ENCODE measurements at regions not wholly inside any gene's neighbourhood (a gene's known extent, or its start where the extent isn't known, plus 50 kb on each side); places are given as distances from the start of the nearest gene placed in this dataset.

DNA sequence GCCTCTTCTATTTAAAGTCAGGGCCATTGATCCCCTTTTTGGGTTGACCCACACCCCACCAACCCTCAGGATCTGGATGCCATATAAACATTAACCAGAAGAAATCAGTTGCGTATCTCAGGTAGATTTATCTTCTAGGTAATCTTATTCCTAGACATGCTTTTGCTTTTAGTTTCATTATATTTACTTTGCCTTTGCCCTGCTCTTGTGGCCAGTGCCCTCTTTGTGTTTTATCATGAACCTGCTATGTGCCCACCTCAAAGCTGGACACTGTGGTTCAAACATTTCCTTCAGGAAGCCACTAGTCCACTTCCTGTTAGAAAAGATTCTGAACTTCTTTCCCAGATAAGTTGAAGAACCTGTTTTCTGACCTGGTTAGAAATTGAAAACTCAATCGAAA is 117.4 kb upstream of the EDNRA start:
- DNase-seq: no peak
- H3K9me3 ChIP-seq: no peaks in the 10 kb centered on the region
- H3K4me1 ChIP-seq: no peaks in the 10 kb centered on the region
- H3K27ac ChIP-seq: no peak overlapping the region
- H3K27me3 ChIP-seq: no peaks in the 10 kb centered on the region
- ATAC-seq: no peak
- no peak overlapping the region for H3K4me3 ChIP-seq
- 28 to 29% methylated on average over 2 of the region's 2 CpGs for WGBS, 2 donors
- intact Hi-C loops (cut with DNase I): no loop called here
- TF ChIP-seq POLR2A (IDR thresholded peaks at IDR 0.05): no peak
- no peak for TF ChIP-seq CTCF (IDR thresholded peaks at IDR 0.05)
- H3K36me3 ChIP-seq (replicated peaks in 1 of 2; ENCODE audit: insufficient read depth in 1 of 2, low read depth in 2 of 2): no peaks in the 10 kb centered on the region

DNA sequence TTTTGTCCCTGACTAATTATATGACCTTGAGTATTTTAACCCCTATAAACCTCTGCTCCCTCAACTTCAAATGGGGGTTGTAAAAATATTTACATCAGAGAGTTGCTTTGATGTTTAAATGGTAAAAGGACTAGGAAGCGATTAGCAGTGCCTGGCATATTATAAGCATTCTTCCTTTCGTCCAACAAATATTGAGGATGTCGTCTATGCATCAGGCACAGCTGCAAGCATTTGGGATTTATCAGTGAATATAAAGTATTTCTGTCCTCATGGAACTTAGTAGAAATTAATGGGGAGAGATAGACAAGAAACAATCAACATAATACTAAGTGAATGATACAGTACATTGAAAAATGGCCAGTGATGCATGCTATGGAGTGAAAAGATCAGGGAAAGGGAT is 115.5 kb upstream of the EDNRA start:
- Histone ChIP-seq H3K4me1 (no peaks in the 10 kb centered on the region), H3K9me3 (no peaks in the 10 kb centered on the region), H3K27ac (no peak overlapping the region), H3K27me3 (no peaks in the 10 kb centered on the region), H3K4me3 (no peak overlapping the region), H3K36me3 (replicated peaks in 1 of 2; ENCODE audit: insufficient read depth in 1 of 2, low read depth in 2 of 2) (no peaks in the 10 kb centered on the region)
- ATAC-seq (no peak), DNase-seq (no peak)
- WGBS, 2 donors: 72 to 76% methylated on average over 3 of the region's 3 CpGs
- TF ChIP-seq CTCF (IDR thresholded peaks at IDR 0.05): no peak
- intact Hi-C loops (cut with DNase I): no loop called here

DNA sequence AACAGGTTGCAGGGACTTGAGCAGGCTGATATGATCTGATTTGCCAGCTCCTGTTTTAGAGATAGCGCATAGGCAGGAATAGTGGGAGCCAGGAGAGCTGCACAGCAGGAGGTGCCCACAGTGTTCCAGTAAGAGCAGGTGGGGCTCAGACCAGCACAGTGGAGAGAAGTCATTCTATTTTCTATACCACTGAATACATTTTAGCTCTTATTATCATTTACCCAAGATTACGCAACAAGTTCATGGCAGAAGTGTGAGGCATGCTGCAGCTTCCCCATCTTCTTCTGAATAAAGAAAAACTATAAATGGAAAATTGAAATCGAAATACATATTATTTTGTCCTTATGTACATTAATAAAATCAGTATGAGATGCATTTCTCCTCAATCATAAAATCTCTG is 114.7 kb upstream of the EDNRA start:
- intact Hi-C loops (cut with DNase I): no loop called here
- no peak for TF ChIP-seq CTCF (IDR thresholded peaks at IDR 0.05)
- no peak for TF ChIP-seq POLR2A (IDR thresholded peaks at IDR 0.05)
- WGBS, 2 donors: 65 to 70% methylated on average over 3 of the region's 3 CpGs
- DNase-seq (no peak), ATAC-seq (no peak)
- no peaks in the 10 kb centered on the region for H3K9me3 ChIP-seq
- no peak overlapping the region for H3K4me3 ChIP-seq
- H3K4me1 ChIP-seq: no peaks in the 10 kb centered on the region
- H3K27me3 ChIP-seq: no peaks in the 10 kb centered on the region
- no peaks in the 10 kb centered on the region for H3K36me3 ChIP-seq (replicated peaks in 1 of 2; ENCODE audit: insufficient read depth in 1 of 2, low read depth in 2 of 2)
- H3K27ac ChIP-seq: no peak overlapping the region

DNA sequence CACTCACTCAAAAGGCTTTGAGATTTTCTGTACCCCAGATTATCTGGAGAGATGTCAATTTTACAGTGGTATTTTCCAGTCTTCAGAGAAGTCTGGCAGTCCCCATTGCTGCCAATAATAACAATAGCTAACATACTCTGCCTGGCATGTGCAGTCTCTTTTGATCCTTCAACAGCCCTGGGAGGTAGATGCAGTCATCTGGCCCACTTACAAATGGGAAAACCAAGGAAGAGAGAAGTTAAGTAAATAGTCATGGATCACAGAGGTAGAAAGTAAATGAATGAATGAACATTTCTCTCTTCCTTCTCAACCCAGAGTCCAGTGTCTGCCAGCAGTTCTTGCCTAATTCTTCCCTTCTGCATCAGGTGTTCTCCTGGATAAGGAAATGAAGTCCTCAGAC is 113.0 kb upstream of the EDNRA start:
- Histone ChIP-seq H3K4me3 (no peak overlapping the region), H3K4me1 (no peaks in the 10 kb centered on the region), H3K27me3 (no peaks in the 10 kb centered on the region), H3K36me3 (replicated peaks in 1 of 2; ENCODE audit: insufficient read depth in 1 of 2, low read depth in 2 of 2) (no peaks in the 10 kb centered on the region), H3K9me3 (no peaks in the 10 kb centered on the region), H3K27ac (no peak overlapping the region)
- TF ChIP-seq POLR2A (IDR thresholded peaks at IDR 0.05): no peak
- TF ChIP-seq CTCF (IDR thresholded peaks at IDR 0.05): no peak
- no peak for DNase-seq
- intact Hi-C loops (cut with DNase I): no loop called here
- no peak for ATAC-seq

- no peaks in the 10 kb centered on the region for H3K9me3 ChIP-seq
- DNase-seq (no peak), ATAC-seq (no peak)
- no peaks in the 10 kb centered on the region for H3K27me3 ChIP-seq
- no peak overlapping the region for H3K27ac ChIP-seq
- TF ChIP-seq CTCF (IDR thresholded peaks at IDR 0.05): no peak
- H3K4me3 ChIP-seq: no peak overlapping the region
- no peaks in the 10 kb centered on the region for H3K4me1 ChIP-seq
- intact Hi-C loops (cut with DNase I): no loop called here
- no peaks in the 10 kb centered on the region for H3K36me3 ChIP-seq (replicated peaks in 1 of 2; ENCODE audit: insufficient read depth in 1 of 2, low read depth in 2 of 2)
Observed at GRCh38 chr4:147368948-147369347, 111.9 kb upstream of the EDNRA start.
